HuH-7 (cell line): ENCODE measurements at regions not wholly inside any gene's neighbourhood (a gene's known extent, or its start where the extent isn't known, plus 50 kb on each side); places are given as distances from the start of the nearest gene placed in this dataset.

Experiments
- DNase-seq: peaks from one replicate; pipeline ENCODE4 v3.0.0; 2011; ENCODE audit warnings: low spot score

DNA sequence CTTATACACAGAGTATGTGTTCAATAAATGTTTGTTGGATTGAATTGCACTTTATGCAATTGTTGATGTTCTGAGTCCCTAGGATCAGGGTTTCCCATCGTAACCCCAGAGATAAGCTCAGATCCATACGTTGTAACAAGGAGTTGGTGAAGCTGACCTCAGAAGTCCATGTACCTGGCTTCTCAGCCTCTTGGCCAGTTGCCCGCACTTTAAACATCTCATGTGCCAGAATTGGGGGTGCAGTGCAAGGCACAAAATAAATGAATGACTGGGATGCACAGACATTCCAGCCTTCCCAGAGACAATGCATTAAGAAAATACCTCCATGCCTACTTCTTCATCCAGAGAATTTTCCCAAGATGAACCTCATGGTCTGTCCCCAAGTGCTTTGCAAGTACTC, 142.9 kb upstream of the IL12A start:
- no peak for DNase-seq

- no peak for DNase-seq
Observed at GRCh38 chr3:159846255-159846654, 142.4 kb upstream of the IL12A start.

GRCh38 chr3:159848348-159849118, 140.1 kb upstream of the IL12A start:
- DNase-seq: no peak

- no peak for DNase-seq
Observed at GRCh38 chr3:159850481-159850880, 138.2 kb upstream of the IL12A start.

DNA sequence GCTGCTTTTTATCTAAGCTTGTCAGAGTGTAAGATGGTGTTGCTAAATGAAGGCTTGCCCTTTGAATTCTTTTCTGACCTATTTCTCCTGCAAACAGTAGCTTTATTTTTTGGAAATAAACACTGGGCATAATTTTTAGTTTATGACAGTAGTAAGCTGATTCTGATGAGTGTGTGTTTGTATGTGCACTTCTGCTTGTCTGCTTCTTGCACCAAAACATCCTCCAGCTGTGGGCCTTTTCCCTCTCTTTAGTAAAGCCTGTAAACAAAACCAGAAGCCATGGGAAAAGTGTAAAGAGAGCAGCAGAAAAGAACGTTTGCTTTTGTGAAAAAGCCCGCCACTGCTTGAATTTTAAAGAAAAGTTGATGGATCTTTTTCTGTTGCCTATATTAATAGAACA, 136.4 kb upstream of the IL12A start:
- no peak for DNase-seq

- no peak for DNase-seq
Observed at GRCh38 chr3:159852821-159853505, 135.7 kb upstream of the IL12A start.

GRCh38 chr3:159853506-159853864, 135.2 kb upstream of the IL12A start:
- DNase-seq: no peak

DNA sequence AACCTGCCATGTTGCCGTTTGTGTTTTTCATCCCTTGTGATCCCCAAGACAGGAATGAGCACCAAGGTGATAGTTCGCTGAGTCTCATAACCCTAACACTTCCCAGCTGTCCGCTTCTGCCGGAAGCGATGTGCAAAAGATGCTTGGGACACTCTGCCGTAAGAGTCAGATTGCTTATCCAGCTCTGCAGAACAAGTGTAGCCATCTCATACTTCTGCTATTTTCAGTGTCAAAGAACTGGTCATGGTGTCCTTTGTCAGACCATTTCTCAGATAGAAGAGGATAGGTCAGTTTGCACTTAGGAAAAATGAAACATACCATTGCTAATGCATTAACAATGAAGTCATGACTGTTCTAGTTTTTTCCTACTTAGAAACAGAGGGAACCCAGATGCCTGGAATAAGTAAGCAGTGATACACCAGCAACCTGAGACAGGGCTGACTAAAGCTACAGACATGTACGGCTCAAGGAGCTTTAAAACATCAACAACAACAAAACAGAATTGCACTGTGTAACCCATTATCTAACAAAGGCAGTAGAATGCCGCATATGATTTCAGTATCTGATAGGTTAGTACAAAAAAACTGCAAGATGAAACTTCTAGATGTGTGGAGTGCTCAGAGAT, 134.0 kb upstream of the IL12A start:
- no peak for DNase-seq

DNA sequence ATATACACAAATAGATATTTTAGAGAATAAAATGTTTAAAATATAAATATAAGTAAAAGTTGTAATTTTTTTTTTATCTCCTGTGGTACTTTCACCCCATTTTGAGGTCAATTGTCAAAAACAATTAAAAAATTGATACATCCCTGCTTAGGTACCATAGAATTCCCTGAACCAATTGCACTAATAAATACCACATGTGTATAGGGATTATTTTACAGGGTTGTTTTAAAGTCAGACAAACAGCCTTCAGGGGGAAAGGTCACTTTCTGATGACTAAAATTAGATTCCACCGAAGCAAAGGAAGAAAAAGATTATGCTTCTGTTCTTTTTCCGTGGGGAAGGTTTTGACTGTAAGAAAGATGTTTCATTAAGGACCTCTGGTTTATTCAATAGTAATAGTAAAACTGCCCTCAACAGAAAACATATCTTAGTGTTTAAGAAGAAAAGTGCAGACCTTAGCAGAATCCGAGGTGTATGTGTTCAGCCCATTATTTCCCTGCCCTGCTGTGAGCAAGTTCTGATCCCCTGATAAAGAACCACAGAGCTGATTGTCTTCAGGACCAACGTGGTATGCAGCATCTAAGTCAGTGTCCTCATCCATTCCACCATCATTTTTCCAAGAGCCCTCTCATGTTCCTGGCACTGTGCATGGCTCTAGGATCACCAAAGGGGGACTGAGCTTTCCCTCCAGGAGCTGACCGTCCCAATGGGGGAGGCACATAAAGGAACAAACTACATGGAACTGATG, 132.9 kb upstream of the IL12A start:
- no peak for DNase-seq

- DNase-seq: no peak
Observed at GRCh38 chr3:159856590-159857104, 132.0 kb upstream of the IL12A start.

- no peak for DNase-seq
Observed at GRCh38 chr3:159857840-159858239, 130.8 kb upstream of the IL12A start.

- DNase-seq: no peak
Observed at GRCh38 chr3:159858650-159859049, 130.0 kb upstream of the IL12A start.

DNA sequence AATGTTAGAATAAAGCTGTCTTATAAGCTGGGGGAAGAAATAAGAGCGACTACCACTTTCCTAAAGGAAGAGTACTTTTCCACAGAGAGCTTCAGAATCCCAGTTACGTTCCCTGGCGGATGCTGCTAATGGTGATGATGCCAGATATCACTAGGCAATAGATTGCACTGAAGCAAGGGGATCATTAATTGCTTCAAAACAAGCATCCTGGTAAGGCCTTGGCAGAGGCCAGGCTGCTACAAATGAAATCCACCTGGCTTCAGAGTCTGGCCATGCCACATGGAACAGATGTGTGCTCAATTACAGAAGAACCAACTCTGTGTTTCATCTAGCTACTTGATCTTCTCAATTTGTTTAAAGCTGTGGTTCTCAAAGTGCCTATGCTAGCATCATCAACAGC, 129.2 kb upstream of the IL12A start:
- no peak for DNase-seq

- no peak for DNase-seq
Observed at GRCh38 chr3:159859836-159860235, 128.8 kb upstream of the IL12A start.

- no peak for DNase-seq
Observed at GRCh38 chr3:159860269-159861116, 128.1 kb upstream of the IL12A start.

DNA sequence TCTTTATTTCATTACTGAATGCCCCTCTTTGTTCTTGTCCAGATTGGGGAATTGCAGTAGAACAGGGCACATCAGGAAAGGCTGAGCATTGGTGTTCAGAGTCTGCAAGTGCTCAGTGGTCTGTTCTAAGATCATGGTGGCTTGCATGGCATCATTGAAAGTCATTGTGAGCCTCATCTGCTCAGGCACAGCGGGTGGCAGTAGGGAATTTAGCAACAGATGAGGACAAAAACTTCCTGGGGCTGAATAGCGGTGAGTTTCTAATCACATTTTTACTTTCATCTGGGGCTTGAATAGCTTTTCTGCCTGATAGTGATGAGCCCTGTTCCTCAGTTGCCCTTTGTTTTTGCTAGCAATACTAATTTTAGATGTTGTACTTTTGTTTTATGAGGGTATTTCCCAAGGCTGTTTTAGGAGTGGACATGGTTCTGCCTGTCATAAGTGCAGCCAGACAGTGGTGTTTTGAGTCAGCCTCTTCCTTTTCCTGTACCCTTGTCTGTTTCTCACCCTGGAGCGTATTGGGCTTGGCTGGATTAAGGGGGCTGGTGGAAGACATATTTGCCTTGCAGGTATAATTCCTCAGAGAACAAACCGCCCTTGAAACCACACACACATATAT, 127.2 kb upstream of the IL12A start:
- no peak for DNase-seq

- no peak for DNase-seq
Observed at GRCh38 chr3:159865041-159865579, 123.5 kb upstream of the IL12A start.

- no peak for DNase-seq
Observed at GRCh38 chr3:159866201-159866746, 122.4 kb upstream of the IL12A start.

- no peak for DNase-seq
Observed at GRCh38 chr3:159867372-159867771, 121.3 kb upstream of the IL12A start.

DNA sequence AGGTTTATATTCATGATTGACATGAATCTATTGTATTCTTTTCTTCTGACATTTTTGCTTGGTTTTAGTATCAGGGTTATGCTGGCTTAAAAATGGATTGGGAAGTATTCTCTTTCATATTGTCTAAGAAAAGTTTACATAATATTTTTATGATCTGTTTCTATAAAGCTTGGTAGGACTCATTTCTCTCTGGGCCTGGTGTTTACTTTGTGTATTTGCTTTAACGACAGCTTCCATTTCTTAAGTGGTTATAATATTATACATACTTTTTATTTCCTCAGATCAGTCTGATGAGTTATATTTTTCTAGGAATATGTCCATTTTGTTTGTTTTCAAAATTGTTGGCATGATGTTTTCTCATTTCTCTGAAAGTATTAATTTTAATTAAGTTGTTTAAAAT, 117.9 kb upstream of the IL12A start:
- no peak for DNase-seq
